Type B pancreatic cell (in vitro differentiated cells): ENCODE measurements at regions not wholly inside any gene's neighbourhood (a gene's known extent, or its start where the extent isn't known, plus 50 kb on each side); places are given as distances from the start of the nearest gene placed in this dataset.
"Not testable (repeated sequence)": the region's sequence is repeated elsewhere in the genome, so short reads cannot be mapped to it uniquely, and the experiment has no call there.

Experiments
- DNase-seq: peaks from one replicate; pipeline ENCODE4 v3.0.0; 2021; ENCODE audit warnings: mixed read lengths; ENCODE audit not compliant: unreplicated experiment; ENCODE audit errors: extremely low spot score
- H3K27ac Mint-ChIP-seq: 2 replicates; pipeline ENCODE4 v1.8.0; 2021; ENCODE audit warnings: mild to moderate bottlenecking, mixed read lengths
- H3K27me3 Mint-ChIP-seq: 2 replicates; pipeline ENCODE4 v1.8.0; 2021; ENCODE audit warnings: mixed read lengths
- H3K36me3 Mint-ChIP-seq: 2 replicates; pipeline ENCODE4 v1.8.0; 2021; ENCODE audit warnings: mixed read lengths
- H3K4me1 Mint-ChIP-seq: one replicate; pipeline ENCODE4 v1.8.0; 2021; ENCODE audit warnings: mixed read lengths; ENCODE audit not compliant: unreplicated experiment
- H3K4me3 Mint-ChIP-seq: 2 replicates; pipeline ENCODE4 v1.8.0; 2021; ENCODE audit warnings: mild to moderate bottlenecking, mixed read lengths
- H3K9me3 Mint-ChIP-seq: 2 replicates; pipeline ENCODE4 v1.8.0; 2021; ENCODE audit warnings: mixed read lengths
- CTCF ChIP-seq: fragments of 200-600 bp; sonication (generic); conservative IDR thresholded peaks from 2 replicates; pipeline ENCODE4 v1.5.0; 2021; ENCODE audit warnings: antibody characterized with exemption, mild to moderate bottlenecking

- Mint-ChIP-seq H3K27me3 (peaks cover 4% of the 10 kb centered on the region), H3K9me3 (no peaks in the 10 kb centered on the region), H3K4me1 (no peaks in the 10 kb centered on the region), H3K27ac (no peak overlapping the region), H3K4me3 (no peak overlapping the region), H3K36me3 (no peaks in the 10 kb centered on the region)
- no peak for DNase-seq
- no peak for TF ChIP-seq CTCF
These were observed 176.5 kb upstream of the VWC2 start for GRCh38 chr7:49596701-49597491.

GRCh38 chr7:49597805-49598204 lies 175.6 kb upstream of the VWC2 start:
- Mint-ChIP-seq H3K36me3 (no peaks in the 10 kb centered on the region), H3K9me3 (no peaks in the 10 kb centered on the region), H3K4me3 (no peak overlapping the region), H3K27ac (no peak overlapping the region), H3K4me1 (no peaks in the 10 kb centered on the region), H3K27me3 (peaks cover 3% of the 10 kb centered on the region)
- no peak for TF ChIP-seq CTCF
- DNase-seq, result no peak

- H3K27me3 Mint-ChIP-seq, result no peaks in the 10 kb centered on the region
- DNase-seq, result no peak
- no peak overlapping the region for H3K27ac Mint-ChIP-seq
- no peak overlapping the region for H3K4me3 Mint-ChIP-seq
- TF ChIP-seq CTCF, result no peak
- no peaks in the 10 kb centered on the region for H3K36me3 Mint-ChIP-seq
- no peaks in the 10 kb centered on the region for H3K9me3 Mint-ChIP-seq
- H3K4me1 Mint-ChIP-seq, result no peaks in the 10 kb centered on the region
These were observed 161.5 kb upstream of the VWC2 start for GRCh38 chr7:49611951-49612350.

- no peaks in the 10 kb centered on the region for H3K4me1 Mint-ChIP-seq
- no peak overlapping the region for H3K27ac Mint-ChIP-seq
- no peaks in the 10 kb centered on the region for H3K36me3 Mint-ChIP-seq
- H3K27me3 Mint-ChIP-seq, result no peaks in the 10 kb centered on the region
- DNase-seq, result no peak
- no peak overlapping the region for H3K4me3 Mint-ChIP-seq
- H3K9me3 Mint-ChIP-seq, result no peaks in the 10 kb centered on the region
- no peak for TF ChIP-seq CTCF
These were observed 159.7 kb upstream of the VWC2 start for GRCh38 chr7:49613759-49614158.

GRCh38 chr7:49614974-49615373 lies 158.5 kb upstream of the VWC2 start:
- H3K27me3 Mint-ChIP-seq, H3K27ac Mint-ChIP-seq, H3K9me3 Mint-ChIP-seq, DNase-seq, H3K36me3 Mint-ChIP-seq, H3K4me1 Mint-ChIP-seq, H3K4me3 Mint-ChIP-seq: not testable (repeated sequence)

- TF ChIP-seq CTCF, result no peak
- DNase-seq, result no peak
- no peak overlapping the region for H3K4me3 Mint-ChIP-seq
- peaks cover 3% of the 10 kb centered on the region for H3K9me3 Mint-ChIP-seq
- no peaks in the 10 kb centered on the region for H3K36me3 Mint-ChIP-seq
- no peaks in the 10 kb centered on the region for H3K27me3 Mint-ChIP-seq
- no peaks in the 10 kb centered on the region for H3K4me1 Mint-ChIP-seq
- H3K27ac Mint-ChIP-seq, result no peak overlapping the region
These were observed 155.4 kb upstream of the VWC2 start for GRCh38 chr7:49618028-49618427.
